IMR-90 (cell line): ENCODE measurements at regions not wholly inside any gene's neighbourhood (a gene's known extent, or its start where the extent isn't known, plus 50 kb on each side); places are given as distances from the start of the nearest gene placed in this dataset.

ENCODE experiments used
- ATAC-seq: fragments of 200-7000 bp; cut with Tn5 transposase; 2 replicates; pipeline ENCODE4 v1.9.1; 2020; ENCODE audit warnings: low read depth, mild to moderate bottlenecking, moderate library complexity
- BruUV-seq: library from RNA; stranded (reverse); fragments of 400-500 nt; replicated peaks from 2 replicates; lab custom pipeline; 2021; lab: Mats Ljungman, UMichigan
- CTCF ChIA-PET: fragments of 300-600 bp; formaldehyde crosslinking; extraction: SDS; loops from one replicate; lab custom pipeline; 2021; ENCODE audit warnings: antibody characterized with exemption; lab: Yijun Ruan, JAX
- POLR2A ChIA-PET: fragments of 300-600 bp; sonication (Branson Sonifier 250); formaldehyde crosslinking; loops from one replicate; lab custom pipeline; 2022; ENCODE audit warnings: antibody characterized with exemption; ENCODE audit not compliant: unreplicated experiment; lab: Charles Lee
- DNase-seq: peaks from one replicate; pipeline ENCODE4 v3.0.0; 2013
- H2AFZ ChIP-seq: replicated peaks from 2 replicates; pipeline ENCODE3; 2013; ENCODE audit warnings: low read length, mild to moderate bottlenecking; ENCODE audit not compliant: poor library complexity
- H2AK5ac ChIP-seq: 2 replicates; pipeline ENCODE4 v1.6.1; 2013; ENCODE audit warnings: low read depth, low read length, inconsistent platforms
- H2AK9ac ChIP-seq: replicated peaks from 2 replicates; pipeline ENCODE3; 2013; ENCODE audit warnings: mild to moderate bottlenecking, low read depth, low read length, moderate library complexity; ENCODE audit not compliant: poor library complexity
- H2BK120ac ChIP-seq: 2 replicates; pipeline ENCODE4 v1.6.1; 2013; ENCODE audit warnings: low read depth, low read length, inconsistent platforms
- H2BK15ac ChIP-seq: 3 replicates; pipeline ENCODE4 v1.6.1; 2013; ENCODE audit warnings: low read depth, low read length, inconsistent platforms
- H2BK20ac ChIP-seq: 2 replicates; pipeline ENCODE4 v1.6.1; 2013; ENCODE audit warnings: low read depth, mild to moderate bottlenecking, inconsistent platforms, low read length, moderate library complexity
- H2BK5ac ChIP-seq: 2 replicates; pipeline ENCODE4 v1.6.1; 2013; ENCODE audit warnings: mild to moderate bottlenecking, low read depth, low read length, inconsistent platforms; ENCODE audit not compliant: poor library complexity, severe bottlenecking
- H3K14ac ChIP-seq: replicated peaks from 2 replicates; pipeline ENCODE4 v1.6.1; 2013; ENCODE audit warnings: low read depth, low read length, inconsistent platforms
- H3K18ac ChIP-seq: 2 replicates; pipeline ENCODE4 v1.6.1; 2013; ENCODE audit warnings: low read depth, low read length, control low read depth
- H3K23ac ChIP-seq: 2 replicates; pipeline ENCODE4 v1.6.1; 2013; ENCODE audit warnings: low read depth, low read length, inconsistent platforms
- H3K27ac ChIP-seq: 2 replicates; pipeline ENCODE4 v1.5.1; 2013; ENCODE audit warnings: mild to moderate bottlenecking, control low read depth, low read length; ENCODE audit not compliant: insufficient read depth
- H3K27me3 ChIP-seq: 2 replicates; pipeline ENCODE4 v1.6.1; 2013; ENCODE audit warnings: low read length; ENCODE audit not compliant: control insufficient read depth, insufficient read depth
- H3K36me3 ChIP-seq: 2 replicates; pipeline ENCODE4 v1.6.1; 2013; ENCODE audit warnings: low read length, mixed read lengths; ENCODE audit not compliant: control insufficient read depth, insufficient read depth
- H3K4ac ChIP-seq: 2 replicates; pipeline ENCODE4 v1.6.1; 2013; ENCODE audit warnings: low read depth, low read length, inconsistent platforms
- H3K4me1 ChIP-seq: 2 replicates; pipeline ENCODE4 v1.6.1; 2013; ENCODE audit warnings: low read length, mixed read lengths; ENCODE audit not compliant: control insufficient read depth, insufficient read depth
- H3K4me2 ChIP-seq: 2 replicates; pipeline ENCODE4 v1.6.1; 2013; ENCODE audit warnings: low read depth, mild to moderate bottlenecking, control low read depth, low read length, moderate library complexity
- H3K4me3 ChIP-seq: 2 replicates; pipeline ENCODE4 v1.5.1; 2013; ENCODE audit warnings: low read depth, mild to moderate bottlenecking, control low read depth, low read length, moderate library complexity; ENCODE audit not compliant: insufficient read depth
- H3K56ac ChIP-seq: 2 replicates; pipeline ENCODE4 v1.6.1; 2013; ENCODE audit warnings: low read length, inconsistent platforms; ENCODE audit not compliant: insufficient read depth; ENCODE audit errors: extremely low read depth
- H3K79me1 ChIP-seq, 2 experiments: 2 replicates each; pipeline ENCODE4 v1.6.1; 2013; ENCODE audit warnings: low read length in 2 of 2, inconsistent platforms in 1 of 2, low read depth in 1 of 2
- H3K9ac ChIP-seq: 2 replicates; pipeline ENCODE4 v1.6.1; 2013; ENCODE audit warnings: low read depth, low read length, control low read depth
- H3K9me1 ChIP-seq: 2 replicates; pipeline ENCODE4 v1.6.1; 2013; ENCODE audit warnings: low read length, inconsistent platforms; ENCODE audit not compliant: insufficient read depth
- H3K9me3 ChIP-seq: 2 replicates; pipeline ENCODE4 v1.6.1; 2013; ENCODE audit warnings: low read length; ENCODE audit not compliant: control insufficient read depth, insufficient read depth
- H4K20me1 ChIP-seq: 2 replicates; pipeline ENCODE4 v1.6.1; 2013; ENCODE audit warnings: low read length, inconsistent platforms; ENCODE audit not compliant: insufficient read depth
- H4K5ac ChIP-seq: 2 replicates; pipeline ENCODE4 v1.6.1; 2013; ENCODE audit warnings: mild to moderate bottlenecking, low read depth, low read length, control low read depth
- H4K8ac ChIP-seq, 2 experiments: 2 replicates each; pipeline ENCODE4 v1.6.1; 2013; ENCODE audit warnings: low read depth in 2 of 2, low read length in 2 of 2, control low read depth in 1 of 2, inconsistent platforms in 1 of 2
- H4K91ac ChIP-seq: 2 replicates; pipeline ENCODE4 v1.6.1; 2013; ENCODE audit warnings: low read depth, low read length, inconsistent platforms; ENCODE audit not compliant: insufficient read depth
- BHLHE40 ChIP-seq: fragments of 150-350 bp; IDR thresholded peaks from 2 replicates; pipeline ENCODE4 v1.6.1; 2016; ENCODE audit warnings: mild to moderate bottlenecking, low read depth, low read length
- CEBPB ChIP-seq: IDR thresholded peaks from 2 replicates; pipeline ENCODE4 v1.6.1; 2012; ENCODE audit warnings: low read depth, low read length, improper control_type of control experiment
- CHD1 ChIP-seq: IDR thresholded peaks from 2 replicates; pipeline ENCODE4 v1.6.1; 2012; ENCODE audit warnings: low read depth, low read length, improper control_type of control experiment
- FOS ChIP-seq: fragments of 150-350 bp; IDR thresholded peaks from 2 replicates; pipeline ENCODE4 v1.6.1; 2016; ENCODE audit warnings: low read depth, low read length
- MAFK ChIP-seq: IDR thresholded peaks from 2 replicates; pipeline ENCODE4 v1.6.1; 2012; ENCODE audit warnings: low read depth, low read length, improper control_type of control experiment
- MAZ ChIP-seq: IDR thresholded peaks from 2 replicates; pipeline ENCODE4 v1.6.1; 2012; ENCODE audit warnings: low read depth, mild to moderate bottlenecking, low read length, improper control_type of control experiment, moderate library complexity, borderline replicate concordance
- MXI1 ChIP-seq: IDR thresholded peaks from 2 replicates; pipeline ENCODE4 v1.6.1; 2012; ENCODE audit warnings: low read depth, mild to moderate bottlenecking, low read length, moderate library complexity, borderline replicate concordance
- NFE2L2 ChIP-seq: fragments of 150-350 bp; IDR thresholded peaks from 2 replicates; pipeline ENCODE4 v1.6.1; 2016; ENCODE audit warnings: low read depth, mild to moderate bottlenecking, low read length
- POLR2A ChIP-seq: IDR thresholded peaks from 2 replicates; pipeline ENCODE4 v1.6.1; 2012; ENCODE audit warnings: mild to moderate bottlenecking, low read depth, low read length
- RAD21 ChIP-seq: IDR thresholded peaks from 2 replicates; pipeline ENCODE4 v1.6.1; 2012; ENCODE audit warnings: low read length, improper control_type of control experiment
- RCOR1 ChIP-seq: IDR thresholded peaks from 2 replicates; pipeline ENCODE4 v1.6.1; 2012; ENCODE audit warnings: mild to moderate bottlenecking, low read length, improper control_type of control experiment; ENCODE audit not compliant: insufficient replicate concordance
- RFX5 ChIP-seq: IDR thresholded peaks from 2 replicates; pipeline ENCODE4 v1.8.0; 2012; ENCODE audit warnings: low read depth, mild to moderate bottlenecking, low read length, moderate library complexity
- SMC3 ChIP-seq: fragments of 150-350 bp; IDR thresholded peaks from 2 replicates; pipeline ENCODE4 v1.6.1; 2016; ENCODE audit warnings: low read depth, mild to moderate bottlenecking, antibody characterized with exemption, low read length, moderate library complexity
- WGBS, 2 experiments: methylation state at CpG; one replicate each; pipeline versions ENCODE4 v1.1.5 to v1.1.7; 2013; ENCODE audit warnings: missing lambda C conversion rate in 2 of 2; ENCODE audit not compliant: insufficient read length in 1 of 2; ENCODE audit errors: extremely low coverage in 2 of 2; 5-methylcytosine and 5-hydroxymethylcytosine counted together
- dilution Hi-C: fragments of 300-500 bp; cut with HindIII; formaldehyde crosslinking; loops from one replicate; pipeline ENCODE4 v1.14.3; 2018; ENCODE audit warnings: low sequenced_read_pairs; ENCODE audit not compliant: unreplicated experiment
- in situ Hi-C: fragments of 300-500 bp; cut with MboI; formaldehyde crosslinking; loops from 3 replicates; pipeline ENCODE4 v1.14.3; 2019; ENCODE audit warnings: low sequenced_read_pairs, inconsistent platforms, mixed read lengths
- intact Hi-C: fragments of 100-400 bp; cut with micrococcal nuclease; formaldehyde crosslinking; loops from 2 replicates; pipeline ENCODE4 v1.10.0; 2022
- TF ChIP-seq, protein P1 (sequence below): fragments of 150-350 bp; IDR thresholded peaks from 2 replicates; pipeline ENCODE4 v1.6.1; 2017; ENCODE audit warnings: mild to moderate bottlenecking, antibody characterized with exemption, low read length, low read depth
- TF ChIP-seq, protein P2 (sequence below): conservative IDR thresholded peaks from 2 replicates; pipeline ENCODE4 v1.5.1; 2012; ENCODE audit warnings: mild to moderate bottlenecking, low read depth, low read length, improper control_type of control experiment
- TF ChIP-seq, protein P3 (sequence below): fragments of 150-350 bp; IDR thresholded peaks from 2 replicates; pipeline ENCODE4 v1.6.1; 2016; ENCODE audit warnings: low read depth, mild to moderate bottlenecking, low read length, moderate library complexity, borderline replicate concordance

DNA sequence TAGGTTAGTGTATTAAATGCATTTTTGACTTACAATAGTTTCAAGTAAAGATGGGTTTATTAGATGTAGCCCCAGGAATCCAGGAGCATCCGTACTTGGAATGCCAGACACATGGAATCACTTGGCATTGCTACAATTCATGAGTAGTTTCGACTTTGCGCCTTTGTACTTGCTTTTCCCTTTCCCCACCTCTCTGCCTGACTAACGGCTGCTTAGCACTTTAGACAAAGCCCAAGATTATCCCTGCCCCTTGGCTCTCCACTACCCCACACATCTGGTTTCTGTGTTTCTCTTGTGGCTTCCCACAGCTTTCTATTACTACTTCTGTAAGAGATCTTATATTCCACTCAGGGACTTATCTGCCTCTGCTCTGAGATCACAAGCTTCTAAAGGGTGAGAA, 397.7 kb upstream of the POU3F1 start:
- H3K27me3 ChIP-seq = no peaks in the 10 kb centered on the region; the same call in 1 of the 2 replicates
- H2BK5ac ChIP-seq = no peak overlapping the region
- BruUV-seq = no TSS peak
- no peaks in the 10 kb centered on the region for H4K20me1 ChIP-seq
- no peak overlapping the region for H2BK15ac ChIP-seq
- no peaks in the 10 kb centered on the region for H3K9me3 ChIP-seq
- no peak for ATAC-seq
- TF ChIP-seq, protein P1, sequence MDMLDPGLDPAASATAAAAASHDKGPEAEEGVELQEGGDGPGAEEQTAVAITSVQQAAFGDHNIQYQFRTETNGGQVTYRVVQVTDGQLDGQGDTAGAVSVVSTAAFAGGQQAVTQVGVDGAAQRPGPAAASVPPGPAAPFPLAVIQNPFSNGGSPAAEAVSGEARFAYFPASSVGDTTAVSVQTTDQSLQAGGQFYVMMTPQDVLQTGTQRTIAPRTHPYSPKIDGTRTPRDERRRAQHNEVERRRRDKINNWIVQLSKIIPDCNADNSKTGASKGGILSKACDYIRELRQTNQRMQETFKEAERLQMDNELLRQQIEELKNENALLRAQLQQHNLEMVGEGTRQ = no peak
- no peak for TF ChIP-seq RAD21
- no peak for TF ChIP-seq FOS
- no peak for TF ChIP-seq MXI1
- no peak for TF ChIP-seq RCOR1
- no peak for TF ChIP-seq MAZ
- TF ChIP-seq RFX5 = no peak
- TF ChIP-seq CHD1 = no peak
- TF ChIP-seq, protein P2, sequence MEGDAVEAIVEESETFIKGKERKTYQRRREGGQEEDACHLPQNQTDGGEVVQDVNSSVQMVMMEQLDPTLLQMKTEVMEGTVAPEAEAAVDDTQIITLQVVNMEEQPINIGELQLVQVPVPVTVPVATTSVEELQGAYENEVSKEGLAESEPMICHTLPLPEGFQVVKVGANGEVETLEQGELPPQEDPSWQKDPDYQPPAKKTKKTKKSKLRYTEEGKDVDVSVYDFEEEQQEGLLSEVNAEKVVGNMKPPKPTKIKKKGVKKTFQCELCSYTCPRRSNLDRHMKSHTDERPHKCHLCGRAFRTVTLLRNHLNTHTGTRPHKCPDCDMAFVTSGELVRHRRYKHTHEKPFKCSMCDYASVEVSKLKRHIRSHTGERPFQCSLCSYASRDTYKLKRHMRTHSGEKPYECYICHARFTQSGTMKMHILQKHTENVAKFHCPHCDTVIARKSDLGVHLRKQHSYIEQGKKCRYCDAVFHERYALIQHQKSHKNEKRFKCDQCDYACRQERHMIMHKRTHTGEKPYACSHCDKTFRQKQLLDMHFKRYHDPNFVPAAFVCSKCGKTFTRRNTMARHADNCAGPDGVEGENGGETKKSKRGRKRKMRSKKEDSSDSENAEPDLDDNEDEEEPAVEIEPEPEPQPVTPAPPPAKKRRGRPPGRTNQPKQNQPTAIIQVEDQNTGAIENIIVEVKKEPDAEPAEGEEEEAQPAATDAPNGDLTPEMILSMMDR = no peak
- no peak for TF ChIP-seq CEBPB
- no peak for TF ChIP-seq NFE2L2
- TF ChIP-seq BHLHE40 = no peak
- no peak for TF ChIP-seq POLR2A
- TF ChIP-seq SMC3 = no peak
- TF ChIP-seq, protein P3, sequence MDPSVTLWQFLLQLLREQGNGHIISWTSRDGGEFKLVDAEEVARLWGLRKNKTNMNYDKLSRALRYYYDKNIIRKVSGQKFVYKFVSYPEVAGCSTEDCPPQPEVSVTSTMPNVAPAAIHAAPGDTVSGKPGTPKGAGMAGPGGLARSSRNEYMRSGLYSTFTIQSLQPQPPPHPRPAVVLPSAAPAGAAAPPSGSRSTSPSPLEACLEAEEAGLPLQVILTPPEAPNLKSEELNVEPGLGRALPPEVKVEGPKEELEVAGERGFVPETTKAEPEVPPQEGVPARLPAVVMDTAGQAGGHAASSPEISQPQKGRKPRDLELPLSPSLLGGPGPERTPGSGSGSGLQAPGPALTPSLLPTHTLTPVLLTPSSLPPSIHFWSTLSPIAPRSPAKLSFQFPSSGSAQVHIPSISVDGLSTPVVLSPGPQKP = no peak
- TF ChIP-seq MAFK = no peak
- no peak overlapping the region for H2AFZ ChIP-seq
- no peak overlapping the region for H2BK20ac ChIP-seq
- ChIA-PET POLR2A (no interaction called here), CTCF (no interaction called here)
- no peak overlapping the region for H3K4ac ChIP-seq
- H3K23ac ChIP-seq = no peak overlapping the region
- H2AK5ac ChIP-seq = no peak overlapping the region
- no peaks in the 10 kb centered on the region for H3K9me1 ChIP-seq
- no peak overlapping the region for H4K91ac ChIP-seq
- in situ Hi-C loops = no loop called here
- no peak overlapping the region for H2AK9ac ChIP-seq
- no peak overlapping the region for H3K27ac ChIP-seq
- no peaks in the 10 kb centered on the region for H3K36me3 ChIP-seq
- no peak overlapping the region for H2BK120ac ChIP-seq
- dilution Hi-C loops = no loop called here
- no peak overlapping the region for H4K5ac ChIP-seq
- intact Hi-C loops = no loop called here
- H3K9ac ChIP-seq = no peak overlapping the region
- WGBS, 2 experiments = 33% methylated on average over 2 of the region's 4 CpGs; no CpG with 5 or more reads in 1 of the 2 experiments
- H4K8ac ChIP-seq = no peak overlapping the region
- no peak overlapping the region for H3K56ac ChIP-seq
- H3K18ac ChIP-seq = no peak overlapping the region
- no peak overlapping the region for H3K4me3 ChIP-seq
- H3K4me1 ChIP-seq = no peaks in the 10 kb centered on the region
- no peak overlapping the region for H3K14ac ChIP-seq
- H3K79me1 ChIP-seq = no peaks in the 10 kb centered on the region
- no peak overlapping the region for H3K4me2 ChIP-seq
- peak; percentile 69 for DNase-seq
